ENCODE measurements at regions not wholly inside any gene's neighbourhood (a gene's known extent, or its start where the extent isn't known, plus 50 kb on each side); places are given as distances from the start of the nearest gene placed in this dataset.
"Not testable (repeated sequence)": the region's sequence is repeated elsewhere in the genome, so short reads cannot be mapped to it uniquely, and the experiment has no call there.

DNA sequence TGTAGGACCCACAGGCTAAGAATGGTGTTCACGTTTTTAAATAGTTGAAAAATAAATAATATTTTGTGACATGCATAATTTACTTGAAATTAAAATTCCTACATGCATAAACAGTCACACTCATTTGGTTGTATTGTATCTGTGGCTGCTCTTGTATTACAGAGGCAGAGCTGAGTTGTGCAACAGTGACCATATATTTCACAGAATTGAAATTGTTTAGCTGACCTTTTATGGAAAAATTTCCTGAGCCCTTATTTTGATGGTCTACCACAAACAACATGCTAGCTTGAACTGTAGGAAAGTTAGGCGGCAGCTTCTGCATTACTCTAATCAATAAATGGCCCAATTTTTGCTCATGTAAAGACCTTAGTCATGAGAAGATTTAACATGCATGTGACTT lies 633.4 kb upstream of the AADAT start:
- DNase-seq (ENCODE audit: low spot score) (no peak), ATAC-seq (no peak)
- Mint-ChIP-seq H3K4me3 (no peak overlapping the region), H3K4me1 (ENCODE audit: low read depth in 2 of 2) (no peaks in the 10 kb centered on the region), H3K36me3 (no peaks in the 10 kb centered on the region), H3K27ac (no peak overlapping the region), H3K9me3 (peaks cover 4% of the 10 kb centered on the region), H3K27me3 (no peaks in the 10 kb centered on the region)

DNA sequence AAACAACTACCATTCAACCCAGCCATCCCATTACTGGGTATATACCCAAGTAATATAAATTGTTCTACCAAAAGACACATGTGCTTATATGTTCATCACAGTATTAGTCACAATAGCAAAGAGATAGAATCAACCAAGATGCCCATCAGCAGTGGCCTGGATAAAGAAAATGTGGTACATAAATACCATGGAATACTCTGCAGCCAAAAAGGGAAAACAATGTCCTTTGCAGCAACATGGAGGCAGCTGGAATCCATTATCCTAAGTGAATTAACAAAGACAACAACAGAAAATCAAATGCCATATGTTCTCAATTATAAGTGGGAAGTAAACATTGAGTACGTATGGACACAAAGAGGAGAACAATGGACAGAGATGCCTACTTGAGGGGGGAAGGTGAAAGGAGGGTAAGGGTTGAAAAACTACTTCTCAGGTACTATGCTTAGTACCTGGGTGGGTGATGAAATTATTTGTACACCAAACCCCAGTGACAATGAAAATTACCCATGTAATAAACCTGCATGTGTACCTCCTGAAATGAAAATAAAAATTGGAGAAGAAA lies 632.1 kb upstream of the AADAT start:
- no peak overlapping the region for H3K4me3 Mint-ChIP-seq
- DNase-seq (ENCODE audit: low spot score) (no peak), ATAC-seq (no peak)
- no peaks in the 10 kb centered on the region for H3K27me3 Mint-ChIP-seq
- no peaks in the 10 kb centered on the region for H3K4me1 Mint-ChIP-seq (ENCODE audit: low read depth in 2 of 2)
- H3K27ac Mint-ChIP-seq: no peak overlapping the region
- peaks cover 4% of the 10 kb centered on the region for H3K9me3 Mint-ChIP-seq
- no peaks in the 10 kb centered on the region for H3K36me3 Mint-ChIP-seq

DNA sequence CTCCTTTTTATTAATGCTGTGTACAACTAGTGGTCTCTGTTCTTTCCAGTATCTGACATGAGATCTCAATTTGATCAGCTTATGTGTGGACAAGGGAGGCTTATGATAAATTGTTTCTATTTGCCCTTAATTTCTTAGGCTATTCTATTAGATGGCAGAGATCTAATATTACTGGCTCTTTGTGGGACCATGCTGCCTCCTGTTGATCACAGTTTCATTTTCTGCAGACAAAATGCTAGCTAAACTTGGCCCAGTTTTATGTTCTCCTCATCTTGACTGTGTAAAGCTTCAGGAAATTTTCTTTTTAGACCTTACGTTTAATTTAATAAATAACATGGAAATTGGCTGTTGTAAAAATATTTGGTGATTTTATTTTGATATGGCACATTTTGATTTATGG lies 627.1 kb upstream of the AADAT start:
- H3K9me3 Mint-ChIP-seq: peaks cover 7% of the 10 kb centered on the region
- no peaks in the 10 kb centered on the region for H3K4me1 Mint-ChIP-seq (ENCODE audit: low read depth in 2 of 2)
- H3K4me3 Mint-ChIP-seq: no peak overlapping the region
- DNase-seq (ENCODE audit: low spot score): no peak
- ATAC-seq: no peak
- peaks cover 11% of the 10 kb centered on the region for H3K36me3 Mint-ChIP-seq
- H3K27ac Mint-ChIP-seq: no peak overlapping the region
- no peaks in the 10 kb centered on the region for H3K27me3 Mint-ChIP-seq

DNA sequence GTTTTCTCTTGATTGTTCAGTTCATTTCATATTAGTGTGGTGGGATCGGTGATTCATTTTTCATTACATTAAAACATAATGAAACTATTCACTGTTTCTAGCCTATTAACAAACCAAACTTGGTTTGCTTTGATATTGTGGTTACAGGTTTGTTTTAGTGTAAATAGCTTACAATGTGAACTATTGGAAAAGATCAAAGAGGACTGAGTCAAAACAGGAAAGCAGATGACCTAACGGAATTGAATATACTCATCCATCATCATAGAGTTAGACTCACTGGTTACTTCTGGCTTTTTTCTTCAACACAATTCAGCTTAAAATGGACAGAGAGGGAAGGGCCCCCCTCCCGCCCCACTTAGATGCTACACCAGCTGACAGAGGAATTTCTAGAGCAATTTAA lies 616.2 kb upstream of the AADAT start:
- peaks cover 20% of the 10 kb centered on the region for H3K9me3 Mint-ChIP-seq

DNA sequence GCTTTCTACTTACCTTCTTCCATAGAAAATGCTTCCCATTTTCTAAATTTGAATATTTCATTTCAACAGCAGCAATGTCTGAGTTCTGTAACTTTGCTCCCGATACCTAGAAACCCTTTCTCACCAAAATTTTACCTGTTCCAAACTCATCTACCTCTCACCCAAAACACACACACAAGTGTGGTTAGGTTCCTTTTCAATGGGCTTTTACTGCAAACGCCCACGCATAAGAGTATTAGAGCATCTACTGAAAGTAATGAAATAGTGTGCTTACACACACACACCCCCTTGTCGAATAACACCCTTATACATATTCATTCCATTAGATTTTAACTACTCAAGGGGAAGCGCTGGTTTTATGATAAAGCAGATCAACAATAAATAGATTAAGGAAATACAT lies 610.3 kb upstream of the AADAT start:
- ATAC-seq (no peak), DNase-seq (ENCODE audit: low spot score) (no peak)
- Mint-ChIP-seq H3K27ac (no peak overlapping the region), H3K4me1 (ENCODE audit: low read depth in 2 of 2) (no peaks in the 10 kb centered on the region), H3K36me3 (no peaks in the 10 kb centered on the region), H3K27me3 (no peaks in the 10 kb centered on the region), H3K4me3 (no peak overlapping the region), H3K9me3 (peaks cover 23% of the 10 kb centered on the region)

More for the DNA sequence above, 616.2 kb upstream of the AADAT start:
- H3K27me3 Mint-ChIP-seq: no peaks in the 10 kb centered on the region
- DNase-seq (ENCODE audit: low spot score) (no peak), ATAC-seq (no peak)
- no peaks in the 10 kb centered on the region for H3K4me1 Mint-ChIP-seq (ENCODE audit: low read depth in 2 of 2)
- H3K4me3 Mint-ChIP-seq: no peak overlapping the region
- H3K36me3 Mint-ChIP-seq: peaks cover 5% of the 10 kb centered on the region
- no peak overlapping the region for H3K27ac Mint-ChIP-seq

DNA sequence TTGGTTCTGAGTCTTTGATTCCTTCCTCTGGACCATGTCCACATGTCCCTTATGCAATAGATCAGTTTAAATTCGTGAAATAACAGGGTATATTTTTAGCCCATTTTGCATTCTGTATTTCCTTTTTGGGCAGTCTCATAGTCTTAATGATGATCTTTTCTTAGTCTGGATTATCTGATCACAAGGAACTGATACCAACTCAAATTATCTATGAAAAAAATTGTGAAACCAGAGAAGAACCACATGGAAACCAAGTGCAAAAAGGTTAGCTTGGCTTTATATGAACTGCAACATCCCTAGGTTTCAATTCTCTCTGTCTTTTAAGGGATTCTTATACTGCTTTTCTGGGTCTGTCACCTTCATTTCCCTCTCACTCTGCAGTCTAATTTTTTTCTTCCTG lies 608.6 kb upstream of the AADAT start:
- Mint-ChIP-seq H3K27me3 (no peaks in the 10 kb centered on the region), H3K4me1 (ENCODE audit: low read depth in 2 of 2) (no peaks in the 10 kb centered on the region), H3K9me3 (peaks cover 17% of the 10 kb centered on the region), H3K27ac (no peak overlapping the region), H3K4me3 (no peak overlapping the region), H3K36me3 (no peaks in the 10 kb centered on the region)
- DNase-seq (ENCODE audit: low spot score) (no peak), ATAC-seq (no peak)

DNA sequence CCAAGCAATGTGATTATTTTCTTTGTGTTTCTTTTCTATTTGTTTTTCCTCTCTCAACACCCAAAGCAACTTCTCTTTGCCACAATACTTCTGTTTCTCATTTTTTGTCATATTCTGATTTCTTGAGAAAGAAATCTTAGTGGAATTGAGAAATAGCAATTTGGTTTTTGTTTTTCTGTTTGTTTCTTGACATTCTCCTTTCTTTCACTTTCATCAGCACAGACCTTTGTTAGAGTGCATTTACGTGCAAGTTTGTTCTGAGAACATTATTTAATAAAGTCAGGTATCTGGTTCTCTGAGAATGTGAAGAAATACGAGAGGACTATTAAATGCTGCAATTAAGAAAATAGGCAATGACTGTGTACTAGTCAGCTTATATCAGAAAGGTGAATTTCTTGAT lies 608.1 kb upstream of the AADAT start:
- H3K4me3 Mint-ChIP-seq: no peak overlapping the region
- H3K27ac Mint-ChIP-seq: no peak overlapping the region
- H3K27me3 Mint-ChIP-seq: no peaks in the 10 kb centered on the region
- peaks cover 20% of the 10 kb centered on the region for H3K9me3 Mint-ChIP-seq
- no peaks in the 10 kb centered on the region for H3K36me3 Mint-ChIP-seq
- H3K4me1 Mint-ChIP-seq (ENCODE audit: low read depth in 2 of 2): no peaks in the 10 kb centered on the region
- DNase-seq (ENCODE audit: low spot score) (no peak), ATAC-seq (no peak)

DNA sequence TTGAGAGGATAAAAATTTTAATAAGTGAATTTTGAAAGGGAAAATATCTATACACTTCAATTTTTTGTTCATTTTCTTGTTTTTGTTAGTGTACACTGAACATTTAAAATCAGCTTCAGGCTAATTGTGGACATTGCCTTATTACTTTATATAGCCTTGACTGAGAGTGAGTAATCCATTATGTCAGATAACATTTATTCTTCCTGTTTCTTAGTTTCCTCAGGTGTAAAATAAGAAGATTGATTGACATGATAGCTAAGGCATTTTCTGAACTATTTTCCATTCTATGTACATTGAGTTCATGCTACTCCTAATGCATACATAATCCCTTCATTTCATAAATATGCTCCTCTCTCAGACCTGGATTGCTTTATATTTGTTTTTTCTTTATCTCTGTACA lies 607.3 kb upstream of the AADAT start:
- DNase-seq (ENCODE audit: low spot score): no peak
- H3K4me1 Mint-ChIP-seq (ENCODE audit: low read depth in 2 of 2): no peaks in the 10 kb centered on the region
- H3K27ac Mint-ChIP-seq: no peak overlapping the region
- H3K9me3 Mint-ChIP-seq: peaks cover 20% of the 10 kb centered on the region
- ATAC-seq: no peak
- H3K4me3 Mint-ChIP-seq: no peak overlapping the region
- H3K27me3 Mint-ChIP-seq: no peaks in the 10 kb centered on the region
- H3K36me3 Mint-ChIP-seq: no peaks in the 10 kb centered on the region

DNA sequence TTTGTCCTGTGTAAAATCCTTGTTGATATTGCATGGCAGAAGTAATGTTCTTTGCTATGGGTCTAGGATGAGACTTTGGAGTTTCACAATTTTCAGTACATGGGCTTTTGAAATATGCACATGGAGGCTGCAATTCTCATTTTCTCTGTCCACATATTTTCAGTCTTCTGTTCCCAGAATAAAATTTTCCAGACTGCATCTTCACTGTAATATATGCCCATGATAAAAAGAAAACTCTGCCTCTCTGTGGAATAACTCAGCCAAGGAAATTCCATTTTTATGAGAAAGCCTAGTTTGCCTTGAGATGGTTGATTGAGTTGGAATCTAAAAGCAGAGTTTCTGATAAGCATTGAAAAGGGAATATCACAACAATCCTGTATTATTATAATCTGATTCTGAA lies 601.4 kb upstream of the AADAT start:
- Mint-ChIP-seq H3K9me3 (peaks cover 11% of the 10 kb centered on the region), H3K27me3 (no peaks in the 10 kb centered on the region), H3K4me1 (ENCODE audit: low read depth in 2 of 2) (no peaks in the 10 kb centered on the region), H3K4me3 (no peak overlapping the region), H3K36me3 (no peaks in the 10 kb centered on the region), H3K27ac (no peak overlapping the region)
- no peak for DNase-seq (ENCODE audit: low spot score)
- ATAC-seq: no peak

DNA sequence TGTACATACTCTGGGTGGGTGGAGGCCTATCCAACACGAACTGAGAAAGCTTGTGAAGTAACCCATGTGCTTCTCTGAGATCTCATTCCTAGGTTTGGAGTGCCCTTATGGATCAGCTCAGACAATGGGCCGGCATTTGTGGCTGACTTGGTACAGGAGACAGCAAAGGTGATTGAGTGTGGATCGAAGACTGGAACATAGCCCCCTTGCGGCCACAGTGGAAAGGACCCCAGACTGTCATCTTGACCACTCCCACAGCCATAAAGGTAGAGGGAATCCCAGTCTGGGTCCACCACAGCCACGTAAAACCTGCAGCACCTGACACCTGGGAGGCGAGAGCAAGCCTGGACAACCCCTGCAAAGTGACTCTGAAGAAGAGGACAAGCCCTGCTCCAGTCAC lies 598.0 kb upstream of the AADAT start:
- Mint-ChIP-seq H3K4me1 (ENCODE audit: low read depth in 2 of 2) (no peaks in the 10 kb centered on the region), H3K27me3 (no peaks in the 10 kb centered on the region), H3K9me3 (no peaks in the 10 kb centered on the region), H3K36me3 (no peaks in the 10 kb centered on the region), H3K4me3 (no peak overlapping the region), H3K27ac (no peak overlapping the region)
- ATAC-seq (no peak), DNase-seq (ENCODE audit: low spot score) (no peak)

DNA sequence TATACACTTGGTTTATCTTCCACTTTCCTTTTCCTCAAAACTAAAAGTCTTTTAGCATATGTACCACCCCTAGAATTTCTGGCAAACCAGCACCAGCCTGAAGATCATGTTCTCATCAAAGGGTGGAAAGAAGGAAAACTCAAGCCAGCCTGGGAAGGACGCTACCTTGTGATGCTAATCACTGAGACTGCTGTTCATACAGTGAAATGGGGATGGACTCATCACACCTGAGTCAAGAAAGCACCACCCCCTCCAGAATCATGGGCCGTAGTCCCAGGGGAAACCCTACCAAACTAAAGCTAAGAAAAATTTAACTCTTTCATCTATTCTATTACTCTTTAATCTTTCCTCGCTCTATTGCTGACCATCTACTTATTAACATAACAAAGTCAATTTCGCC lies 595.9 kb upstream of the AADAT start:
- H3K36me3 Mint-ChIP-seq; H3K9me3 Mint-ChIP-seq; H3K4me3 Mint-ChIP-seq; DNase-seq (ENCODE audit: low spot score); H3K4me1 Mint-ChIP-seq (ENCODE audit: low read depth in 2 of 2); H3K27me3 Mint-ChIP-seq; H3K27ac Mint-ChIP-seq; ATAC-seq: not testable (repeated sequence)

DNA sequence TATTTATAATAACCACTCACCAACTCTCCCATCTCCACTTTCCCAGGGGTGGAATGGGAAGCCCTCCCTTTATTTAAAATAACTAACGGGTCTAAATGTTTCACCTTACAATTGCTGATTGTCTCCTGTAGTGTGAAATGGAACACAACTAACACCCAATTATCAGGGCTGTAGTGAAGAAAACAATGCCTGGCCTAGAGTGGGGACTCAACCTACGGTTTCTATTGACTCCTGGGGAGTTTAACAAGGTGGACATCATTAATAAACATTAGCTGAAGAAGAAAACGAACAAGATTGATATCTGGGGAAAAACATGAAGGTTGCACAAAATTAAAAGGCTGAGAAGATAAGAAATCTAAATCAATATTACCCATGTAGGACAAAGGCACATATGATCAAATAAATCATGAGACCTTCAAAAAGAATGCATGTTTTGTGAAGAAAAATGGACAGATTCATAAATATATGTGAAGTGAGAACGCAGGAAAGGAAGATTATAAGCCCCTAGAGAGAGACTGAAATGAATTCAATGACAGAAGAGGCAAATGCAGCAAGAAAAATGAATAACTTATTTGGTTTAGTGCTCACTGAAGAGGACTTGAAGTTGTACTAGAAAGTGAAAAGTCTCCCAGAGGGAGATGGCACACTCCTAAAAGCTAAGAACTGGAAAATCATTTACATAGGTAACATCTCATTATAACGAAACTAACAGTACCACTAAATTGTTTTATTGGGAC lies 593.0 kb upstream of the AADAT start:
- ATAC-seq: no peak
- Mint-ChIP-seq H3K9me3 (peaks cover 8% of the 10 kb centered on the region), H3K4me3 (no peak overlapping the region), H3K36me3 (peaks cover 8% of the 10 kb centered on the region), H3K27ac (no peak overlapping the region), H3K27me3 (no peaks in the 10 kb centered on the region), H3K4me1 (ENCODE audit: low read depth in 2 of 2) (no peaks in the 10 kb centered on the region)
- DNase-seq (ENCODE audit: low spot score): no peak

DNA sequence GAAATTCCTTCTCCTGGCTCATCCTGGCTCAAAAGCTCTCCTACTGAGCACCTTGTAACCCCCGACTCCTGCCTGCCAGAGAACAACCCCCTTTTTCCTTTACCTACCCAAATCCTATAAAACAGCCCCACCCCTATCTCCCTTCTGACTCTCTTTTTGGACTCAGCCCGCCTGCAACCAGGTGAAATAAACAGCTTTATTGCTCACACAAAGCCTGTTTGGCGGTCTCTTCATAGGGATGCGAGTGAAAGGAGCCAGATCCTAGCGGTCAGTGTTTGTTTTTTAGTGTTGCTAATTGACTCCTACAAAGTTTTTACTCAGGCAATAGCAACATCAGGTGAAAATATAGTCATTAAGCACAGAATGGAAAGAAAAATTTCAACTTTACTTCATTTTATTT lies 592.3 kb upstream of the AADAT start:
- not testable (repeated sequence) for H3K9me3 Mint-ChIP-seq, H3K36me3 Mint-ChIP-seq, H3K27me3 Mint-ChIP-seq

DNA sequence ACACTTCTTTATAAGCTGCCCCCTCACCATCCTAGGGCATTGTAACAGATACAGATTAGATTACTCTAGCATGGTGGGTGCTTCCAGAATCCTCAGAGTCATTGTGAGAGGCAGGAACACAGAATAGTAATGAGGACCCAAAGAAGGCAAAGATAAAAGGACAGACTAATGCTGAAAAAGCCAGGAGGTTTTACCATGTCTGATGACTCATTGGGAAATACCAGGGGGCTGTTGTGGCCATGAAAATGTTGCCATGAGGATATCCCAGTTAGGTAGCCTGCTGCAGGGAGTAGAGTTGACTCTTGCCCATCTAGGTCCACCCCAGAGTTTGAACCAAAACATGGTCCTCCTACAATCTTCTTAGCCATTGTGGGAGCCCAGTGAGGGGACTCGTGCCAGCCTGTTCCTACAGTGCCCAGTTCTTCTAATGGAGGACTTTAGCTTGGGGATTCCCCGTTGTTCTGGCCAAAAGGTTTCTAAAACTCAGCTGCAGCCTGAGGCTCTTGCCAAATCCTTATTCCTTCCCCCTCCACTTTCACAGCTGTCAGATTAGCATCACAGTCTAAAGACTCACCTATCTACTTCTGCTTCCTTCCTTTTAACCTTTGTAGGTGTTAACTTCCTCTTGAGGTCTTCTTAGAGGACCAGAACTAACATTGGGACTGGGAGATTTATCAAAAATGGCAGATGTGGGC lies 586.0 kb upstream of the AADAT start:
- H3K36me3 Mint-ChIP-seq: peaks cover 8% of the 10 kb centered on the region
- no peak overlapping the region for H3K4me3 Mint-ChIP-seq
- ATAC-seq: no peak
- DNase-seq (ENCODE audit: low spot score): no peak
- H3K27me3 Mint-ChIP-seq: no peaks in the 10 kb centered on the region
- no peak overlapping the region for H3K27ac Mint-ChIP-seq
- no peaks in the 10 kb centered on the region for H3K4me1 Mint-ChIP-seq (ENCODE audit: low read depth in 2 of 2)
- peaks cover 25% of the 10 kb centered on the region for H3K9me3 Mint-ChIP-seq

More for the DNA sequence above, 592.3 kb upstream of the AADAT start:
- not testable (repeated sequence) for DNase-seq (ENCODE audit: low spot score); ATAC-seq; H3K27ac Mint-ChIP-seq; H3K4me3 Mint-ChIP-seq; H3K4me1 Mint-ChIP-seq (ENCODE audit: low read depth in 2 of 2)

Data from natural killer cell treated with Interleukin-12 subunit alpha and Interleukin-12 subunit beta and Interleukin-15 and Interleukin-18, amount 100 ng/mL, for 72 hours (primary cell).